HG02623 (cell line): ENCODE measurements at regions not wholly inside any gene's neighbourhood (a gene's known extent, or its start where the extent isn't known, plus 50 kb on each side); places are given as distances from the start of the nearest gene placed in this dataset.
"Not testable (repeated sequence)": the region's sequence is repeated elsewhere in the genome, so short reads cannot be mapped to it uniquely, and the experiment has no call there.

Experiments
- ATAC-seq: cut with Tn5 transposase; IDR thresholded peaks from one replicate; pipeline ENCODE4 v1.9.1; 2021; ENCODE audit warnings: moderate library complexity; ENCODE audit not compliant: unreplicated experiment

GRCh38 chr1:229162825-229163515 lies 107.9 kb upstream of the RAB4A start:
- ATAC-seq: no peak

- ATAC-seq: no peak
Measured at GRCh38 chr1:229164348-229164747, 106.6 kb upstream of the RAB4A start.

DNA sequence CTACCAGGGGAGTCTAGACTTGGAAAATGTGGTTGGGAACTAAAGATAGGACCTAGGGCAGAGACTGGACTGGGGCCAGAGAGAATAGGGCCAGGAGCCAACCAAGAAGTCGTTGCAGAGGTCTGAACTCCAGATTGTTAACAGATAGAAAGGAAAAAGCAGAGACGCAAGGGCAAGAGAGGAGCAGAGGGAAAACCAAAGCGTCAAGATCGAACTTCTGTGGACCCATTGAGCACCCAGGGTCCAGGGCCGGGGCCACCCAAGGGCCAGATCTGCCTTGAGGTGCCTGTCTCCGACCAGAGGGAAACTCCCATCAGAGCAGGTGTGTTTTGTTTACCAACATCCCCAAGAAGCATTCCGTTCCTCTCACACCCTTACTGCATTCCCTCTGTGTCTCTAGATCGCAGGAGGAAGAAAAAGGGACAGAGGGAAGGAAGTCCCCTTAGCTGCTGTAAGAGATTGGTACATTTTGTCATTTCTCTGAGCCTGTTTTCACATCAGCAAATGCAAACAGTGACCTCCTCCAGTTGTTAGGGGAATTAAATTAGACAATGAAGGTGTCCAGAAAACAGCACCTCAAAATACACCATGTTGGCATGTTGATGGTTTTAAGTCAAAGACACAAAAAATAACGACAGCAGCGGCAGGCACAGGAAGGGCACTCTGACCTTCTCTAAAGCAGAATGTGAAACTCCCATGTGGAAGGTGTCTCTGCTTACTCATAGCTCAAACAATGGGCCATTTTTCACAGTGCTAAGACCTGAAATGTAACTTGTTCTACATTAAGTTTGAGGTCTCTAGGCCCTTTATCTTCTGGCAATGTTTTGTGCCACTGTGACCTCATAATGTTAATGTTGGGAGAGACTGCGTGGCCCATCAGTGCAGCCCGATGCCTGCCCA lies 105.8 kb upstream of the RAB4A start:
- no peak for ATAC-seq

DNA sequence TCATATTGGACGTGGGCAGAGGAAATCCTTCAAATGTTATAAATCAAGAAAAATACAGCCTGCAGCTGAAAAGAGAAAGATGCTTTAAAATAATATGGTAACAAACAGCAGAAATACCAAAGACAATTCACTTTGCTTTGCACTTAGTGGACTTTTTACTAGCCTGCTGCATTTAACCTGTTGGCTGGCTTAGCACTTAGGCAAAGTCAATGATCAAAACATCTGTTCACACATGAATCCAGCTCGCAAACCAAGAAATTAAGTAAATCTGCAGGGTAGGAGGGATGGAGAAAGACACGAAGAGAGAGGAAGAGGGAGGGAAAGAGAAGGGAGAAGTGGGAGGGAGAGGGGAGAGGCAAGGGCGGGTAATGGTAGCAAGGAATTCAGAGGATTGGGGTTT lies 103.6 kb upstream of the RAB4A start:
- no peak for ATAC-seq

- no peak for ATAC-seq
Measured at GRCh38 chr1:229169399-229169798, 101.5 kb upstream of the RAB4A start.

GRCh38 chr1:229170274-229170673 lies 100.6 kb upstream of the RAB4A start:
- ATAC-seq: no peak

DNA sequence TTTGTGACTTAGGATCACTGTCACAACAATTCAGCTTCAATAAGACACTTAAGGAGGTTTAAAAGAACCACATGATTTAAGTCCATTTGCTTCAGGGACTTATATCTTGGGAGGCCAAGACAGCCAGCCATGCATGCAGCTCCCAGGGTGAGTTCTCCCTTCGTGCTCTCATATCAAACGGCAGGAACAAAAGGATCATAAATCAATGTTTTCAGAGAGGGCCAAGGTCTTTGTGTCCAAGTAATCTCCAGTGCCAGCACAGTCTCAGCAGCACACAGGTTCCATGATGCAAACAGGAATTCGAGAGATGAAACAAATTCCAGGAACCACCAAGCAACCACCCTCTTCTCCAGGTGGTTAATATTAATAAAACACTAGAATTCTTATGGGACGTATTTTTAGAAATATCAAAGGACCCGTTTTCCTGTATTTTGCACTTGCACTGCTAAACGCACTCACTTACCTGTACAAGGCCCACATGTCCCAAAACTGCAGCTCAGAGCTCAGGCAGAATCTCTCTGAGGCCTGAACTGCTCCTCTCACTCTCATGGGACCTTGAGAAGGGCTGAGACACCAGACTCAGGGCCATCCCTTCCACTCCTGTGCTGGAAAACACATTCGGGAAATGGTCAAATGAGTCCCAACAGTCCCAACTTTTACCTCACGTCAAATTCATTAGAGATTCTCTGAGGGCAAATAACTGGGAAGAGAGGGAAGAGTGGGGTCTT lies 100.0 kb upstream of the RAB4A start:
- no peak for ATAC-seq

- ATAC-seq: no peak
Measured at GRCh38 chr1:229171934-229172333, 99.0 kb upstream of the RAB4A start.

- not testable (repeated sequence) for ATAC-seq
Measured at GRCh38 chr1:229173491-229174476, 97.1 kb upstream of the RAB4A start.

- ATAC-seq: not testable (repeated sequence)
Measured at GRCh38 chr1:229175297-229175696, 95.6 kb upstream of the RAB4A start.

- ATAC-seq: not testable (repeated sequence)
Measured at GRCh38 chr1:229176457-229176856, 94.5 kb upstream of the RAB4A start.

DNA sequence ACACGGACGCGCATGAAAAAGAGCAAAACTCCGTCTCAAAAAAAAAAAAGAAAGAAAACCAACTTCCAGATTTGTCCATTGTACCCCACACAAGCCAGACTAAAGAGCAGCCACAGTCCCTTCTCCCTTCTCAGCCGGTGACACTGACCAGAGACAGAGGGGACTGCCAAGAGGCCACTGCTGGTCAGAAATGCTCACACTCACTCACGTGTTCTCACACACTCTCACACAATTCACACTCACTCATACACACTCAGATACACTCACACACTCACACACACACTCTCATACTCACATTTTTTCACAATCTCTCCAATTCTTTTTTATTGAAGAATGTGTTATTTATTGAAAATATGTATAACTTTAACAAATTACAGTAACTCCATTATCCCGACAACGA lies 90.8 kb upstream of the RAB4A start:
- ATAC-seq: no peak

DNA sequence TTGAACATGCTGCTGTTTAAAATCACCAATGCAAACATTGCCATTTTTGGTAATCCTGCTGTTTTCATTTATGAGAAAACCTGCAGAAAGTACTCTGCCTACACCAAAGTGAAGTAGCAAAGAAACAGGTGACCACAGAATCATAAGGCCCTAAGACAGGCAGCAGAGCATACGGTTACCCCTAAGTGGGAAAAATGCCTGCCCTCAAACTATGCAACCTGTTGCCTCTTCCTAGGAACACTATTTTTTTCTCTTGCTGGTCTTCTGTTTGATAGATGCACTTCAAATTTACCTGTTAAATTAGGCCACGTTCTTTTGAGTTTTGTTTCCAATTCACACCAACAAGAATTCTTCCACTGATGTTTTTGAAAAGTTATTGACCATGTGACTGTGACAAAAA lies 89.5 kb upstream of the RAB4A start:
- no peak for ATAC-seq

DNA sequence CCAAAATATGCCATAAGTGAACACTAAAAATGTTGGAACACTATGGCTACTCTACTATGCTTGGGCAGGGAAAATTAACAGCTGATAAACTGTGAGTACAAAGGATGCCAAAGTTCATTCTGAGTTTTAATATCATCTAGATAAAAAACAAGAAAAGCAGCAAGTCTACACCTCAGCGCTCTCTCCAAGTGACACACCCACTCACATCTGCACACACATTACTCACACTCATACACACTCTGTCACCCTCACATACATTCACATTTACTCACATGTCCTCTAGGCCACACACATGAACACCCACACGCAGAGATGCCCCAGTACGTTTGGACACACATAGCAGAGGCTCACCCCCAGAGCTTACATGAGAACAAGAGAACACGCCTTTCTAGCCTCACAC lies 87.3 kb upstream of the RAB4A start:
- ATAC-seq: no peak

DNA sequence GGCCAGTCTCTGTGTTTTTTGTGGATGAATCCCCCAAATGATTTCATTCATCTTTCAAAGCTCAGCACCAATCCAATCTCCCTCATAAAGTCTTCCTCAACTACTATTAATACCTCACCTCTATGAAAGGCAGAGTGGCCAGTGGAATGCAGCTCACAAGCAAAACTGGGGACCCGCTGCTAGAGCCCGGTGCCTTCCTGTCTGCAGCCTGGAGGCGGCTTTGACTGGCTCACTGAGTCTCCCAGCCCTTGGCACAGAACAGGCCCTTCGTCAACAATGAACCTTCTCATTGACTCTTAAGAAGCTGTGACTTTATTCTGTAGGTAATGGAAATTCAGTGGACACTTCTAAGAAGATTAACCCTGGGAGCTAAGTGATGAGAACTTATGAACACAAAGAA lies 86.8 kb upstream of the RAB4A start:
- no peak for ATAC-seq

DNA sequence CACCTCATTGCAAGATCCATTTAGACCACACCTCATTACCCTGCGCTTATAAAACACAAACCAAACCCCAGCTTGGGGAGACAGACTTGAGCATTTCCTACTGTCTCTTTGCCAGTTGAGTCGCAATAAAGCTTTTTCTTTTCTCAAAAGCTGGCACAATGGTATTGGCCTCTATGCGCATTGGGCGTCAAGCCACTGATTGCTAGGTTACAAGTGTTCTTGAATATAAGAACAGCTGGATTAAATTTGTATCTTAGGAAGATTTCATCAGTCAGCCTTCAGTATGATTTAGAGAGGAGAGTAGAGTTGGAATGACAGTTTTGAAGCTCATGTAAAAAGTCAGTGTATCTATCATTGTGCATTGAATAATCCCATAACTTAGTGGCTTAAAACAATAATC lies 84.9 kb upstream of the RAB4A start:
- ATAC-seq: no peak

DNA sequence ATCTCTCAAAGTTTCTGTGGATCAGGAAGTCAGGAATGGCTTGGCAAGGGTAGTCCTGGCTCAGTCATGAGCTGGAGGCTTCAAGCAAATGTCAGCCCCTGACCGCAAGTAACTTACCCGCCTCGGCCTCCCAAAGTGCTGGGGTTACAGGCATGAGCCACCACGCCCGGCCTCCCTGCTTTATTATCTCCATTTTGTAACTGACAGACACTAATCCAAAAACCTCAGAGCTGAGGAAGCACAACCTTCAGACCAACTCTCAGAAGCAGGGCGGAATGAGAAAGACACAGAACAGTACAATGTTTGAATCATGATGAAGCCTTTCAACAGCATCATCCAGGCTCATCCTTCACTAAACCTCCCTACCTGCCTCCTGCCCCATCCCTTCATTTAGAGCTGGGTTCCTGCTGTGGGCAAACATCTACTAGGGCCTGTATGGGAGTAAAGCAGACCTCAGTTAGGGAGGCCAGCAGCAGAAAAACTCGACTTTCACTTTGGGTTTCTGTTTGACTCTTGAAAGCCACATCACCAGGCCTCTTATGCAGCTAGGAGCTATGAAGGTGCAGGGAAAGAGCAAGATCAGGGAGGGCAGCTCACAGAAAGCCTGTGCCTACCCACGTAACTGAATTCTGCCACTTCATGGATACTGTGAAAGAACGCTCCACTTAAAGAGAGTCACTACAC lies 84.4 kb upstream of the RAB4A start:
- peak; percentile 87 for ATAC-seq

DNA sequence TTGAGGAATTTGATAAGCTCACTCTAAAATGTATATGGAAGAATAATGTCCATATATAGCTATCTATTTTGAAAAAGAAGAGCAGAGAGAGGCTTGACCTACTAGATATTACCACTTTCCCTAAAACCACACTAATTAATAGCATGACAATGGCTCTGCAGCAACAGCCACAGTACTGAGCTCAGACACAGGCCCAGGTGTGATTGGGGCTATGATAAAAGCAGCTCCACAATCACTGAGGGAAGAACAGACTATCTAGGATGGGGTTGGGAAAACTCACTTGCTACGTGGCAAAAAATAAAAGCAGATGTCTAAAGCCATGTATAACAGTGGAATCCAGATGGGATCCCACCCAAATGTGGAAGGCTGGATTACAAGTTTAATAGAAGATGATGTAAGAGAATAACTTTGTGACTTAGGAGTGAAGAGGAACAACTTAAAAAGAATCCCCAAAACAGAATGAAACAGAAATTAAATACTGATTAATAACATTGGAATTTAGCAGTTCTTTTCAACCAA lies 80.8 kb upstream of the RAB4A start:
- ATAC-seq: no peak

GRCh38 chr1:229191066-229191674 lies 79.7 kb upstream of the RAB4A start:
- ATAC-seq: no peak
